Neural progenitor cell (in vitro differentiated cells): ENCODE measurements at regions not wholly inside any gene's neighbourhood (a gene's known extent, or its start where the extent isn't known, plus 50 kb on each side); places are given as distances from the start of the nearest gene placed in this dataset.

ENCODE experiments used
- DNase-seq: peaks from one replicate; pipeline ENCODE4 v3.0.0-alpha.2; 2016; ENCODE audit warnings: low spot score
- H2AFZ ChIP-seq: fragments of 200-600 bp; sonication (generic); replicated peaks from 2 replicates; pipeline ENCODE4 v1.6.1; 2016; ENCODE audit warnings: antibody characterized with exemption
- H3F3A ChIP-seq: fragments of 200-600 bp; sonication (generic); 2 replicates; pipeline ENCODE4 v1.6.1; 2016; ENCODE audit warnings: antibody characterized with exemption, low read depth
- H3K27ac ChIP-seq: fragments of 200-600 bp; sonication (generic); 2 replicates; pipeline ENCODE4 v1.5.1; 2016; ENCODE audit warnings: mild to moderate bottlenecking
- H3K27me3 ChIP-seq: fragments of 200-600 bp; sonication (generic); 2 replicates; pipeline ENCODE4 v1.6.1; 2016; ENCODE audit warnings: mild to moderate bottlenecking, moderate library complexity
- H3K36me3 ChIP-seq: fragments of 200-600 bp; sonication (generic); 2 replicates; pipeline ENCODE4 v1.5.1; 2016
- H3K4me1 ChIP-seq: fragments of 200-600 bp; sonication (generic); 2 replicates; pipeline ENCODE4 v1.6.1; 2016; ENCODE audit warnings: mixed run types
- H3K4me2 ChIP-seq: fragments of 200-600 bp; sonication (generic); 2 replicates; pipeline ENCODE4 v1.6.1; 2016
- H3K4me3 ChIP-seq: fragments of 200-600 bp; sonication (generic); 2 replicates; pipeline ENCODE4 v1.5.1; 2016
- H3K79me2 ChIP-seq: fragments of 200-600 bp; sonication (generic); 2 replicates; pipeline ENCODE4 v1.6.1; 2016; ENCODE audit warnings: low read depth
- H3K9ac ChIP-seq: fragments of 200-600 bp; sonication (generic); 2 replicates; pipeline ENCODE4 v1.6.1; 2016
- H3K9me3 ChIP-seq: fragments of 200-600 bp; sonication (generic); 2 replicates; pipeline ENCODE4 v1.5.1; 2016; ENCODE audit warnings: low read depth
- H4K20me1 ChIP-seq: fragments of 200-600 bp; sonication (generic); 2 replicates; pipeline ENCODE4 v1.6.1; 2016; ENCODE audit warnings: low read depth
- H3K27ac Mint-ChIP-seq: 3 replicates; pipeline ENCODE4 v1.8.0; 2021; ENCODE audit warnings: mixed read lengths
- H3K27me3 Mint-ChIP-seq: 2 replicates; pipeline ENCODE4 v1.8.0; 2022; ENCODE audit warnings: low read depth, mild to moderate bottlenecking, inconsistent platforms, moderate library complexity, mixed read lengths; ENCODE audit not compliant: insufficient read depth
- H3K36me3 Mint-ChIP-seq: 3 replicates; pipeline ENCODE4 v1.8.0; 2021; ENCODE audit warnings: mixed read lengths
- H3K4me1 Mint-ChIP-seq: 3 replicates; pipeline ENCODE4 v1.8.0; 2021; ENCODE audit warnings: mixed read lengths
- H3K4me3 Mint-ChIP-seq: 3 replicates; pipeline ENCODE4 v1.8.0; 2021; ENCODE audit warnings: mild to moderate bottlenecking, moderate library complexity, mixed read lengths
- H3K9me3 Mint-ChIP-seq: 3 replicates; pipeline ENCODE4 v1.8.0; 2020; ENCODE audit warnings: mixed read lengths
- EZH2 ChIP-seq: fragments of 200-600 bp; sonication (generic); IDR thresholded peaks from 2 replicates; pipeline ENCODE4 v1.6.1; 2017; ENCODE audit warnings: antibody characterized with exemption, mild to moderate bottlenecking, moderate library complexity
- EZH2phosphoT487 ChIP-seq: fragments of 200-600 bp; sonication (generic); IDR thresholded peaks from 2 replicates; pipeline ENCODE4 v1.6.1; 2017; ENCODE audit warnings: antibody characterized with exemption
- TF ChIP-seq, protein P1 (sequence below): fragments of 200-600 bp; sonication (generic); IDR thresholded peaks from 2 replicates; pipeline ENCODE4 v1.5.1; 2017; ENCODE audit warnings: antibody characterized with exemption, mild to moderate bottlenecking

- H2AFZ ChIP-seq, result no peak overlapping the region
- no peak overlapping the region for H3K4me2 ChIP-seq
- H3K9ac ChIP-seq, result no peak overlapping the region
- Mint-ChIP-seq H3K36me3 (no peaks in the 10 kb centered on the region), H3K9me3 (no peaks in the 10 kb centered on the region), H3K27me3 (no peaks in the 10 kb centered on the region), H3K4me1 (peaks cover 2% of the 10 kb centered on the region), H3K27ac (no peak overlapping the region), H3K4me3 (no peak overlapping the region)
- DNase-seq, result no peak
- H3K27ac ChIP-seq, result no peak overlapping the region
- H3K79me2 ChIP-seq, result no peaks in the 10 kb centered on the region
- H3K9me3 ChIP-seq, result no peaks in the 10 kb centered on the region
- no peaks in the 10 kb centered on the region for H3K36me3 ChIP-seq
- TF ChIP-seq EZH2 (no peak), EZH2phosphoT487 (no peak)
- TF ChIP-seq, protein P1, sequence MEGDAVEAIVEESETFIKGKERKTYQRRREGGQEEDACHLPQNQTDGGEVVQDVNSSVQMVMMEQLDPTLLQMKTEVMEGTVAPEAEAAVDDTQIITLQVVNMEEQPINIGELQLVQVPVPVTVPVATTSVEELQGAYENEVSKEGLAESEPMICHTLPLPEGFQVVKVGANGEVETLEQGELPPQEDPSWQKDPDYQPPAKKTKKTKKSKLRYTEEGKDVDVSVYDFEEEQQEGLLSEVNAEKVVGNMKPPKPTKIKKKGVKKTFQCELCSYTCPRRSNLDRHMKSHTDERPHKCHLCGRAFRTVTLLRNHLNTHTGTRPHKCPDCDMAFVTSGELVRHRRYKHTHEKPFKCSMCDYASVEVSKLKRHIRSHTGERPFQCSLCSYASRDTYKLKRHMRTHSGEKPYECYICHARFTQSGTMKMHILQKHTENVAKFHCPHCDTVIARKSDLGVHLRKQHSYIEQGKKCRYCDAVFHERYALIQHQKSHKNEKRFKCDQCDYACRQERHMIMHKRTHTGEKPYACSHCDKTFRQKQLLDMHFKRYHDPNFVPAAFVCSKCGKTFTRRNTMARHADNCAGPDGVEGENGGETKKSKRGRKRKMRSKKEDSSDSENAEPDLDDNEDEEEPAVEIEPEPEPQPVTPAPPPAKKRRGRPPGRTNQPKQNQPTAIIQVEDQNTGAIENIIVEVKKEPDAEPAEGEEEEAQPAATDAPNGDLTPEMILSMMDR, result no peak
- no peaks in the 10 kb centered on the region for H3K4me1 ChIP-seq
- H3K4me3 ChIP-seq, result no peak overlapping the region
- no peaks in the 10 kb centered on the region for H4K20me1 ChIP-seq
- no peaks in the 10 kb centered on the region for H3F3A ChIP-seq
- no peaks in the 10 kb centered on the region for H3K27me3 ChIP-seq
These were observed 701.3 kb upstream of the KCND2 start for GRCh38 chr7:119571666-119572065.

- H3K4me3 Mint-ChIP-seq, result no peak overlapping the region
- Histone ChIP-seq H2AFZ (peak overlapping the region; percentile 17), H3K79me2 (no peaks in the 10 kb centered on the region), H3K9ac (no peak overlapping the region), H3K4me2 (no peak overlapping the region), H3K36me3 (no peaks in the 10 kb centered on the region), H3K27me3 (no peaks in the 10 kb centered on the region), H3K9me3 (no peaks in the 10 kb centered on the region), H3K4me3 (no peak overlapping the region), H3K4me1 (no peaks in the 10 kb centered on the region), H3F3A (no peaks in the 10 kb centered on the region), H3K27ac (no peak overlapping the region), H4K20me1 (no peaks in the 10 kb centered on the region)
- H3K27ac Mint-ChIP-seq, result no peak overlapping the region
- DNase-seq, result no peak
- no peaks in the 10 kb centered on the region for H3K36me3 Mint-ChIP-seq
- H3K4me1 Mint-ChIP-seq, result peaks cover 2% of the 10 kb centered on the region
- no peaks in the 10 kb centered on the region for H3K9me3 Mint-ChIP-seq
- no peak for TF ChIP-seq EZH2phosphoT487
- TF ChIP-seq, protein P1, result peak; percentile 31
- H3K27me3 Mint-ChIP-seq, result no peaks in the 10 kb centered on the region
These were observed 700.8 kb upstream of the KCND2 start for GRCh38 chr7:119572132-119572531.

DNA sequence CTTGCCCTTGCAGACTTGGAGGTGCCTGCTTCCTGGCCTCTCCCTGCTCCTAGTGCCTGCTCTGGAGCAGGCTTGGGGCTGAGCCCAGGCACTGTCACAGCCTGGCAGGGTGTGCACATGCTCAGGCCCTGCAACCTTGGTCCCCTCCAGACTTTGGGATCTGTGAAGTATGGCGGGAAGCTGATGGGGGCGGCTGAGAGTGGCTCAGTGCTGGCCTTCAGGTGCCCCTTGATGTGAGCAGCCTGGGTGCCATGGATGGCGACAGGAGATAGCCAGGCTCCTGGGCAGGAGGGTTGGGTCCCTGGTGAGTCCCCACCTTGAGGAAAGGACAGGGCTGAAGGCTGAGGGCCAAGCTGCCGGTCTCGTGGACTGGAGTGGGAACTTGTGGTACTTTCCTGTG is 700.4 kb upstream of the KCND2 start:
- no peak overlapping the region for H3K4me2 ChIP-seq
- no peak for DNase-seq
- no peak overlapping the region for H3K4me3 ChIP-seq
- TF ChIP-seq, protein P1, result no peak
- TF ChIP-seq EZH2phosphoT487, result no peak
- no peak for TF ChIP-seq EZH2
- no peaks in the 10 kb centered on the region for H4K20me1 ChIP-seq
- no peaks in the 10 kb centered on the region for H3K9me3 Mint-ChIP-seq
- H3K27ac Mint-ChIP-seq, result no peak overlapping the region
- H3K27me3 Mint-ChIP-seq, result no peaks in the 10 kb centered on the region
- no peaks in the 10 kb centered on the region for H3K9me3 ChIP-seq
- no peaks in the 10 kb centered on the region for H3K4me1 ChIP-seq
- peaks cover 2% of the 10 kb centered on the region for H3K4me1 Mint-ChIP-seq
- H3K79me2 ChIP-seq, result no peaks in the 10 kb centered on the region
- no peak overlapping the region for H3K27ac ChIP-seq
- no peak overlapping the region for H3K4me3 Mint-ChIP-seq
- no peaks in the 10 kb centered on the region for H3K36me3 Mint-ChIP-seq
- no peaks in the 10 kb centered on the region for H3K27me3 ChIP-seq
- H3K9ac ChIP-seq, result no peak overlapping the region
- no peaks in the 10 kb centered on the region for H3F3A ChIP-seq
- no peaks in the 10 kb centered on the region for H3K36me3 ChIP-seq
- peak overlapping the region; percentile 17 for H2AFZ ChIP-seq

GRCh38 chr7:119578116-119578515 is 694.9 kb upstream of the KCND2 start:
- no peaks in the 10 kb centered on the region for H3K9me3 Mint-ChIP-seq
- no peaks in the 10 kb centered on the region for H3K4me1 Mint-ChIP-seq
- Histone ChIP-seq H4K20me1 (no peaks in the 10 kb centered on the region), H3K27me3 (no peaks in the 10 kb centered on the region), H3K9me3 (no peaks in the 10 kb centered on the region), H3K36me3 (no peaks in the 10 kb centered on the region), H2AFZ (no peak overlapping the region), H3K4me2 (no peak overlapping the region), H3K79me2 (no peaks in the 10 kb centered on the region), H3K27ac (no peak overlapping the region), H3K9ac (no peak overlapping the region), H3F3A (no peaks in the 10 kb centered on the region), H3K4me3 (no peak overlapping the region), H3K4me1 (no peaks in the 10 kb centered on the region)
- H3K4me3 Mint-ChIP-seq, result no peak overlapping the region
- no peak overlapping the region for H3K27ac Mint-ChIP-seq
- no peak for TF ChIP-seq EZH2
- no peak for TF ChIP-seq EZH2phosphoT487
- TF ChIP-seq, protein P1, result no peak
- H3K27me3 Mint-ChIP-seq, result no peaks in the 10 kb centered on the region
- DNase-seq, result no peak
- no peaks in the 10 kb centered on the region for H3K36me3 Mint-ChIP-seq
